GM19463 (cell line): ENCODE measurements at regions not wholly inside any gene's neighbourhood (a gene's known extent, or its start where the extent isn't known, plus 50 kb on each side); places are given as distances from the start of the nearest gene placed in this dataset.
"Not testable (repeated sequence)": the region's sequence is repeated elsewhere in the genome, so short reads cannot be mapped to it uniquely, and the experiment has no call there.

Source experiments
- ATAC-seq: cut with Tn5 transposase; IDR thresholded peaks from one replicate; pipeline ENCODE4 v1.9.1; 2021; ENCODE audit warnings: mild to moderate bottlenecking, moderate library complexity; ENCODE audit not compliant: unreplicated experiment

- no peak for ATAC-seq
Observed at GRCh38 chrX:42290608-42291007, 367.3 kb upstream of the CASK start.

DNA sequence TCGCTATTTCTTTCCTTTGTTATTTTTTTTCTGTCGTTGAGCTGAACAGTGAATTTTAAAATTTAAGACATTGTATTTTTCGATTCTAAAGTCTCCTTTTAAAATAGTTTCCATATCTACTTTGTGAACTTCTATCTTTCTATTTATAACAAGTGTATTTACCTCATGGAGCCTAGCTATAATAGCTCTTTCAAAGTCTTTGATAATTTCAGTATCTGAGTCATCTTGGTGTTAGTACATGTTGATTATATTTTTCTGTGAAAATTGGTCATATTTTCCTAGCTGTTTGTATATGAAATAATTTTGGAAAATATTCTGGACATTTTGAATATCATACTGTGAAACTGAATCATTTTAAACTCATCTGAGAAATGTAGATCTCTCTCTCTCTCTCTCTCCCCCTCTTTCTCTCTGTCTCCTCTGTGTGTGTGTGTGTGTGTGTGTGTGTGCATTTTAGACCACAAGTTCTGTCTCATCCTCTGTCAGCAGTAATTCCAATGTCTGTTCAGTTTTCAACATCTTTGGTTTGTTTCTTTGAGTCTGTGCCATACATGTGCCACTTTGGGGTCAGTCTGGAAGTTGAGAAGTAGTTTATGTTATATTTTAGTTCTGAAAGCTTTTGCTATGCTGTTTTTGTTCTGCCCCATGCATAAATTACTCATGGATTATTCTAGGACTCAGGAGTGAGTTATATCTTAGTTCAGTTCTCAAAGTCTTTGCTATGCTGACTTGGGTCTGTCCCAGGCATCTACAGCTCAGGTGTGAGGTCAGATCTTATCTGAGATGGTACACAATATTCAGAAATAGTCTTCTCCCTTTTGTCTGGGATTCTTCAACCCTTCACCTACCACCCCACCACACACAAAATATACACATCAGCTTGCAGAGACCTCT is 366.4 kb upstream of the CASK start:
- ATAC-seq: no peak

DNA sequence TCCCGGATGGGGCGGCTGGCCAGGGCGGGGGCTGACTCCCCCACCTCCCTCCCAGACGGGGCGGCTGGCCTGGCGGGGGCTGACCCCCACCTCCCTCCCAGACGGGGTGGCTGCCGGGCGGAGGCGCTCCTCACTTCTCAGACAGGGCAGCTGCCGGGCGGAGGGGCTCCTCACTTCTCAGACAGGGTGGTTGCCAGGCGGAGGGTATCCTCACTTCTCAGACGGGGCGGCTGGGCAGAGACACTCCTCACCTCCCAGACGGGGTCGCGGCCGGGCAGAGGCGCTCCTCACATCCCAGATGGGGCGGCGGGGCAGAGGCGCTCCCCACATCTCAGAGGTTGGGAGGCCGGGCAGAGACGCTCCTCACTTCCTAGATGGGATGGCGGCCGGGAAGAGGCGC is 362.3 kb upstream of the CASK start:
- not testable (repeated sequence) for ATAC-seq

GRCh38 chrX:42276982-42277690 is 353.8 kb upstream of the CASK start:
- ATAC-seq: no peak

DNA sequence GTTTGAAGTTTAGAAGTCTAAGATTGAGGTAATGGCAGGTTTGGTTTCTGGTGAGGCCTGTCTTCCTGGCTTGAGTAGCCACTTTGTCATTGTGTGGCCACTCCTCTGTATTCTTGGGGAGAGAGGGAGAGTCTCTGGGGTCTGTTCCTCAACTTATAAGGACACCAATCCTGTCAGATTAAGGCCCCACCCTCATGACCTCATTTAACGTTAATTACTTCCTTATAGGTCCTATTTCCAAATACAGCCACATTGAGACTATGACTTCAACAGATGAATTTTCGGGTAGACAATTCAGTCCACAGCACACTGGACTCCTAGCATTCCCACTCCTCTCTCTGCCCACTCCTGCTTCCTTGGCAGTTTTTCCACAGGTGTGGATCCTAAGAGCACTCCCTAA is 350.8 kb upstream of the CASK start:
- ATAC-seq: no peak

DNA sequence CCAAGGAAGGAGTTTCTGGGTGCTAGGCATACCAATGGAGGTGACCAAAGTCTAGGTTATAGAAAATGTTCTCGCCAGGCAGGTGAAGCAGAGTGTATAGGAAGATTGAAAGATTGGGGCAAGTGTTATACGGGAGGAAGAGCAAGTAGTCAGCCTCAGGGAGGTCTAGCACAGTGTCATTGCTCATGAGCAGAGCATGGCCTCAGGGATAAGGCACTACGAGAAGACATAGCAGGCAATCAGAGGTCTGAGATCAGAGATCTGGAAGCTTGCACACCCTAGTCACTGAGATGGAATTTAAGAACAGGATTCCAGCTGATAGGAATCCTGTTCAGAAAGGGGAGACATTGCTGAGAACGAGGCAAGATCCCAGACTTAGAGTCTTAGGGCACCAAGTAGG is 350.0 kb upstream of the CASK start:
- ATAC-seq: no peak

- ATAC-seq: no peak
Observed at GRCh38 chrX:42269186-42269585, 345.8 kb upstream of the CASK start.

- ATAC-seq: no peak
Observed at GRCh38 chrX:42260854-42261253, 337.5 kb upstream of the CASK start.

GRCh38 chrX:42248226-42248625 is 324.9 kb upstream of the CASK start:
- no peak for ATAC-seq

GRCh38 chrX:42247241-42247640 is 323.9 kb upstream of the CASK start:
- ATAC-seq: no peak

- no peak for ATAC-seq
Observed at GRCh38 chrX:42246814-42247213, 323.5 kb upstream of the CASK start.

DNA sequence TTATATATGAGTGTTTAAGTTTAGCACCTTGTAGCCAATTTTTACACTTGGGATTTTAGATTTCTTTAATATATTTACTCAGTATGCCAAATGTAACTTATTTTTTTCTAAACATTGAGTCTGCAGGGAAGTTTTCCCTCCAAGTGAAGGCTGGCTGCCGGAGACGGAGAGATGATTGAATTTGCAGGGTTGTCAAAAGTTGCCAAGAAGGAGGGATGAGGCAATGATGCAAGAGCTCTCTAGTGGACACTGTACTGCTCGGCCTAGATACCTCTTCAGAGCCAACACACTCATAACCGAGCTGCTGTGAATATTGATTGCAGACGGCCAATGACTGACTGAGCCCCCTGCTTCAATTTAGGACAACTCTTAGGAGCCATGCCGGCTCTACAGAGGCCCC is 318.6 kb upstream of the CASK start:
- no peak for ATAC-seq

DNA sequence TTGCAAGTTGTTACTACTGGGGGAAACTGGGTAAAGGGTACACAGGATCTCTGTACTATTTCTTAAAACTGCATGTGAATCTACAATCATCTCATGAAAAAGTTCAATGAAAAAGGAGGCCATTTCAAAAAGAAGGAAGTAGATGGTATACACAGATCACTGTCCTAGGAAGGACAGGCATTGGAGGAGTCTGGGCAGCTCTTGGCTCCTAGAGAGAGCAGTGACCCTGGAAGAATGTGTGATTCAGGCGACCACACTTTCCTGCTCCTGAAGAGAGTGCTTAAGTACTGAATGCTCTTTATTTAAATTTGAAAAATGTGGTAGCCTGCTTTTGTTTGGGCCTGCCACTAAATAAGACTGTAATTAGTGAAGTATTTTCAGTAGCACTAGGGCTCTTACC is 318.1 kb upstream of the CASK start:
- ATAC-seq: no peak

DNA sequence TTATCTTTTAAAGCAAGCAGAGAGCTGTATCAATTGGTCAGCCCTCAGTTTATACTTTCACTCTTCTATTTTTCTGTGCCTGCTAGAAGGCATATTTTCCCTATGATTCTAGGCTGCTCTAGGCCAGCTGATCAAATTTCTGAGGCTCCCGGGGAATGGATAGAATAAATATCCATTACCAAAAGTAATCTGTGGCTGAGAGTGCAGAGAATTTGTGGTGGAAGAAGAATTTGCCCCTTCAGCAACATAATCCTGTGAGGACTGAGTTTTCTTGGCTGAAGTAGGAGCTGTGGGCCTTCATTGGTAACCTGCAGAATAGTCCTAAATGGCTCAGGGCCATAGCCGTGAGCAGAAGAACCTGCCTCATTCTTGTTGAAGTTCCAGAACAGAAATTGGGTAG is 314.6 kb upstream of the CASK start:
- ATAC-seq: no peak

DNA sequence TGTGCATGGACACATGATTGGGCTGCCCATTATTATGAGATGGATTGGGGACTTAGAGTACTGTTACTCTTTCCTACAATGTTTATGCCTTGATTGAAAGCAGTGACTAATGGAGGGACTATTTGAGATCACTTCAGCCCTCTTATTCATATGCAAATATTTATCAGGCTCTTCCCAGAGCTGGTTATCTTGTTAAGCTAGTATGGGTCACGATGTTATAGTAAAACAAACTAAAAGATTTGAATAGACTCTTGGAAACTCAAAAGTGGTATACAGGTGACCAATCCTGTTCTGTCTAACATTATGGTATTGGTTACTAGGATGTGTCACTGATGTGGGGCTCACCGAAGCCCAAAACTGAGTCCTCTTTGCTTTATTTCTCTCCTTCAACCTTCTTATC is 306.2 kb upstream of the CASK start:
- ATAC-seq: no peak

- no peak for ATAC-seq
Observed at GRCh38 chrX:42220666-42221065, 297.3 kb upstream of the CASK start.

- ATAC-seq: no peak
Observed at GRCh38 chrX:42220083-42220482, 296.7 kb upstream of the CASK start.

- ATAC-seq: no peak
Observed at GRCh38 chrX:42219231-42219630, 295.9 kb upstream of the CASK start.

GRCh38 chrX:42195506-42195905 is 272.2 kb upstream of the CASK start:
- ATAC-seq: no peak

GRCh38 chrX:42189576-42189975 is 266.2 kb upstream of the CASK start:
- no peak for ATAC-seq

DNA sequence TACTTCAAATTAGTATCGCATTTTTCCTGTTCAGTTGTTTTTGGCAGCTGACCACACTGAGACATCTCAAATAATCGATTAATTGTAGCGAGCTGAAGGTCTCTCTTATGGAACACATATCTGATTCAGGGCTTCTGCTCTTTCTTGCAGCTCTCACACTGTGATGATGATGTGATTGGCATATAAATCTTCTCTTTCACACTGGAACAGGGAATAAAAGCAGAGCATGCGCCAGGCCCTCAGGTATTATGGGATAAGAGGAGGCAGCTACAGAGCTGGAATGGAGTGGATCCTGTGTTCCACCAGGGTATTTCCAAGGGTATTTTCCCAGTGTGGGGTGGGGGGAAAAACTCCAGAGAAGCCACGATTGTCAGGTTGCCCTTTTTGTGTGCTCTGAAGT is 265.4 kb upstream of the CASK start:
- ATAC-seq: no peak

GRCh38 chrX:42176789-42177188 is 253.4 kb upstream of the CASK start:
- no peak for ATAC-seq
